Astrocyte (in vitro differentiated cells and primary cell): ENCODE measurements at regions not wholly inside any gene's neighbourhood (a gene's known extent, or its start where the extent isn't known, plus 50 kb on each side); places are given as distances from the start of the nearest gene placed in this dataset.
"Not testable (repeated sequence)": the region's sequence is repeated elsewhere in the genome, so short reads cannot be mapped to it uniquely, and the experiment has no call there.

Experiments used
- DNase-seq: peaks from one replicate; pipeline ENCODE4 v3.0.0-alpha.2; 2010; ENCODE audit warnings: low read depth
- FAIRE-seq: peaks from 2 replicates; lab custom pipeline; 2011; peaks lifted over from hg19 to GRCh38; lab: Jason Lieb, UNC
- H2AFZ ChIP-seq: 2 replicates; pipeline ENCODE4 v1.6.0; 2012; ENCODE audit warnings: low read depth, low read length, inconsistent platforms
- H3K27ac ChIP-seq: 2 replicates; pipeline ENCODE4 v1.5.1; 2011; ENCODE audit warnings: low read depth, low read length, inconsistent platforms
- H3K27me3 ChIP-seq: 2 replicates; pipeline ENCODE4 v1.6.0; 2011; ENCODE audit warnings: low read length, inconsistent platforms; ENCODE audit not compliant: insufficient read depth
- H3K36me3 ChIP-seq: 2 replicates; pipeline ENCODE4 v1.5.1; 2011; ENCODE audit warnings: low read length, inconsistent platforms; ENCODE audit not compliant: insufficient read depth
- H3K4me1 ChIP-seq: 2 replicates; pipeline ENCODE4 v1.5.1; 2011; ENCODE audit warnings: low read length, inconsistent platforms; ENCODE audit not compliant: insufficient read depth
- H3K4me2 ChIP-seq: 2 replicates; pipeline ENCODE4 v1.6.0; 2012; ENCODE audit warnings: low read length, inconsistent platforms
- H3K4me3 ChIP-seq: 2 replicates; pipeline ENCODE4 v1.5.1; 2011; ENCODE audit warnings: low read depth, mild to moderate bottlenecking, low read length, inconsistent platforms; ENCODE audit not compliant: insufficient read depth
- H3K79me2 ChIP-seq: 2 replicates; pipeline ENCODE4 v1.6.0; 2012; ENCODE audit warnings: mild to moderate bottlenecking, low read length, inconsistent platforms; ENCODE audit not compliant: insufficient read depth
- H3K9ac ChIP-seq: 2 replicates; pipeline ENCODE4 v1.6.0; 2012; ENCODE audit warnings: mild to moderate bottlenecking, low read length, inconsistent platforms
- H3K9me3 ChIP-seq: 2 replicates; pipeline ENCODE4 v1.5.1; 2012; ENCODE audit warnings: low read depth, mild to moderate bottlenecking, low read length, inconsistent platforms; ENCODE audit not compliant: insufficient read depth
- H4K20me1 ChIP-seq: 2 replicates; pipeline ENCODE4 v1.6.0; 2012; ENCODE audit warnings: low read length, inconsistent platforms; ENCODE audit not compliant: insufficient read depth
- H3K27ac Mint-ChIP-seq: one replicate; pipeline ENCODE4 v1.8.0; 2021; ENCODE audit warnings: mild to moderate bottlenecking, mixed read lengths; ENCODE audit not compliant: unreplicated experiment
- H3K27me3 Mint-ChIP-seq: one replicate; pipeline ENCODE4 v1.8.0; 2021; ENCODE audit warnings: low read depth, mixed read lengths; ENCODE audit not compliant: unreplicated experiment
- H3K36me3 Mint-ChIP-seq: one replicate; pipeline ENCODE4 v1.8.0; 2021; ENCODE audit warnings: low read depth, mixed read lengths; ENCODE audit not compliant: unreplicated experiment
- H3K4me1 Mint-ChIP-seq: one replicate; pipeline ENCODE4 v1.8.0; 2021; ENCODE audit warnings: low read depth, mixed read lengths; ENCODE audit not compliant: unreplicated experiment
- H3K4me3 Mint-ChIP-seq: one replicate; pipeline ENCODE4 v1.8.0; 2021; ENCODE audit warnings: mild to moderate bottlenecking, moderate library complexity, mixed read lengths; ENCODE audit not compliant: unreplicated experiment
- H3K9me3 Mint-ChIP-seq: one replicate; pipeline ENCODE4 v1.8.0; 2021; ENCODE audit warnings: mild to moderate bottlenecking, mixed read lengths; ENCODE audit not compliant: unreplicated experiment

GRCh38 chr2:87321201-87321600 lies 299.6 kb upstream of the PLGLB1 start:
- H3K9me3 Mint-ChIP-seq, H3K27ac ChIP-seq, H4K20me1 ChIP-seq, H3K4me2 ChIP-seq, H3K9me3 ChIP-seq, H3K9ac ChIP-seq, H3K79me2 ChIP-seq, H2AFZ ChIP-seq, H3K4me1 ChIP-seq, H3K4me1 Mint-ChIP-seq, H3K36me3 ChIP-seq, H3K27ac Mint-ChIP-seq, H3K27me3 ChIP-seq, FAIRE-seq, H3K36me3 Mint-ChIP-seq, H3K4me3 ChIP-seq, H3K4me3 Mint-ChIP-seq, DNase-seq, H3K27me3 Mint-ChIP-seq: not testable (repeated sequence)

GRCh38 chr2:87324335-87325041 lies 302.8 kb upstream of the PLGLB1 start:
- not testable (repeated sequence) for H3K4me1 ChIP-seq, H3K36me3 Mint-ChIP-seq, H3K9me3 Mint-ChIP-seq, H3K4me1 Mint-ChIP-seq, H2AFZ ChIP-seq, H3K27ac Mint-ChIP-seq, H3K4me3 Mint-ChIP-seq, H3K36me3 ChIP-seq, H4K20me1 ChIP-seq, H3K9me3 ChIP-seq, H3K79me2 ChIP-seq, H3K27me3 Mint-ChIP-seq, H3K27me3 ChIP-seq, DNase-seq
- peak overlapping the region; percentile 50 for H3K27ac ChIP-seq
- FAIRE-seq: peak; percentile 87
- peak overlapping the region; percentile 73 for H3K4me2 ChIP-seq
- H3K9ac ChIP-seq: peak overlapping the region; percentile 23
- peak overlapping the region; percentile 17 for H3K4me3 ChIP-seq

- not testable (repeated sequence) for DNase-seq, H3K4me1 Mint-ChIP-seq, H3K27ac Mint-ChIP-seq, H3K79me2 ChIP-seq, H3K4me3 ChIP-seq, H3K4me3 Mint-ChIP-seq, H3K4me1 ChIP-seq, H4K20me1 ChIP-seq, H3K27me3 Mint-ChIP-seq, H3K36me3 ChIP-seq, H3K36me3 Mint-ChIP-seq, H3K9me3 Mint-ChIP-seq, H3K27me3 ChIP-seq, H2AFZ ChIP-seq, H3K9me3 ChIP-seq
- H3K9ac ChIP-seq: peak overlapping the region; percentile 43
- H3K4me2 ChIP-seq: peak overlapping the region; percentile 70
- H3K27ac ChIP-seq: peak overlapping the region; percentile 38
- peak; percentile 29 for FAIRE-seq
Measured at GRCh38 chr2:87325042-87325910, 303.6 kb upstream of the PLGLB1 start.

GRCh38 chr2:87325911-87326294 lies 304.3 kb upstream of the PLGLB1 start:
- FAIRE-seq, H3K9me3 ChIP-seq, H3K27ac Mint-ChIP-seq, H3K36me3 Mint-ChIP-seq, H3K27me3 ChIP-seq, H3K4me1 ChIP-seq, H3K4me3 Mint-ChIP-seq, H3K36me3 ChIP-seq, H2AFZ ChIP-seq, H3K27me3 Mint-ChIP-seq, H3K9me3 Mint-ChIP-seq, DNase-seq, H3K79me2 ChIP-seq, H4K20me1 ChIP-seq, H3K4me3 ChIP-seq, H3K4me1 Mint-ChIP-seq: not testable (repeated sequence)
- Histone ChIP-seq H3K9ac (peak overlapping the region; percentile 43), H3K27ac (peak overlapping the region; percentile 38), H3K4me2 (peak overlapping the region; percentile 70)

- not testable (repeated sequence) for H3K4me2 ChIP-seq, H3K9me3 ChIP-seq, H3K4me1 ChIP-seq, H3K9me3 Mint-ChIP-seq, H4K20me1 ChIP-seq, H3K36me3 Mint-ChIP-seq, H3K27ac ChIP-seq, H2AFZ ChIP-seq, H3K36me3 ChIP-seq, H3K4me3 Mint-ChIP-seq, H3K27ac Mint-ChIP-seq, H3K27me3 Mint-ChIP-seq, H3K4me1 Mint-ChIP-seq, H3K79me2 ChIP-seq, H3K27me3 ChIP-seq, H3K4me3 ChIP-seq, DNase-seq, H3K9ac ChIP-seq, FAIRE-seq
Measured at GRCh38 chr2:87326754-87327153, 305.1 kb upstream of the PLGLB1 start.
